Gastrocnemius medialis (tissue), 4 donors: ENCODE measurements at regions not wholly inside any gene's neighbourhood (a gene's known extent, or its start where the extent isn't known, plus 50 kb on each side); places are given as distances from the start of the nearest gene placed in this dataset.

ENCODE experiments used
- CTCF ChIP-seq, 5 experiments: fragments of 450-650 bp in 3 of 5; fragments of 200-600 bp in 2 of 5; sonication (generic) in 2 of 5; IDR thresholded peaks in 4 of 5; conservative IDR thresholded peaks in 1 of 5; 1 replicate in 4 of 5; 2 replicates in 1 of 5; pipeline ENCODE4 v1.5.1; 2016 to 2019; ENCODE audit warnings: antibody characterized with exemption in 5 of 5, mild to moderate bottlenecking in 3 of 5, moderate library complexity in 3 of 5
- POLR2A ChIP-seq, 2 donors: fragments of 450-650 bp; IDR thresholded peaks; one replicate each; pipeline ENCODE4 v1.6.1; 2017; ENCODE audit warnings: antibody characterized with exemption in 2 of 2, mild to moderate bottlenecking in 2 of 2, moderate library complexity in 2 of 2

- TF ChIP-seq CTCF (IDR thresholded peaks at IDR 0.05 in 4 of 5, conservative IDR thresholded peaks at IDR 0.05 in 1 of 5) (no peak), POLR2A (IDR thresholded peaks at IDR 0.05) (no peak)
Observed at GRCh38 chr11:15769203-15769602, 587.1 kb downstream of the SOX6 start.
